Epithelial cell of esophagus (primary cell): ENCODE measurements at regions not wholly inside any gene's neighbourhood (a gene's known extent, or its start where the extent isn't known, plus 50 kb on each side); places are given as distances from the start of the nearest gene placed in this dataset.

Experiments used
- DNase-seq: peaks from one replicate; pipeline ENCODE4 v3.0.0; 2010; ENCODE audit warnings: low read depth
- H3K4me3 ChIP-seq: 2 replicates; pipeline ENCODE4 v1.5.1; 2011; ENCODE audit warnings: mild to moderate bottlenecking, low read length, control low read depth
- CTCF ChIP-seq: IDR thresholded peaks from 2 replicates; pipeline ENCODE4 v1.5.1; 2011; ENCODE audit warnings: low read depth, mild to moderate bottlenecking, low read length, control low read depth, inconsistent platforms; ENCODE audit not compliant: insufficient read depth; ENCODE audit errors: missing control alignments

GRCh38 chrX:45449982-45450381 is 249.3 kb upstream of the DIPK2B start:
- no peak for TF ChIP-seq CTCF
- peak; percentile 79 for DNase-seq
- no peak overlapping the region for H3K4me3 ChIP-seq

GRCh38 chrX:45447995-45448394 is 247.3 kb upstream of the DIPK2B start:
- no peak for TF ChIP-seq CTCF
- no peak overlapping the region for H3K4me3 ChIP-seq
- DNase-seq, result no peak

GRCh38 chrX:45447331-45447730 is 246.7 kb upstream of the DIPK2B start:
- no peak overlapping the region for H3K4me3 ChIP-seq
- TF ChIP-seq CTCF, result no peak
- DNase-seq, result no peak

GRCh38 chrX:45445745-45446412 is 245.2 kb upstream of the DIPK2B start:
- H3K4me3 ChIP-seq, result no peak overlapping the region
- peak; percentile 86 for DNase-seq
- TF ChIP-seq CTCF, result no peak

- no peak for TF ChIP-seq CTCF
- no peak for DNase-seq
- H3K4me3 ChIP-seq, result no peak overlapping the region
These were observed 236.5 kb upstream of the DIPK2B start for GRCh38 chrX:45437186-45437585.

GRCh38 chrX:45435481-45435880 is 234.8 kb upstream of the DIPK2B start:
- TF ChIP-seq CTCF, result no peak
- peak overlapping the region; percentile 32 for H3K4me3 ChIP-seq
- DNase-seq, result peak; percentile 39

- DNase-seq, result peak; percentile 95
- TF ChIP-seq CTCF, result no peak
- H3K4me3 ChIP-seq, result peak overlapping the region; percentile 32
These were observed 233.6 kb upstream of the DIPK2B start for GRCh38 chrX:45434231-45434630.
